MCF 10A (cell line): ENCODE measurements at regions not wholly inside any gene's neighbourhood (a gene's known extent, or its start where the extent isn't known, plus 50 kb on each side); places are given as distances from the start of the nearest gene placed in this dataset.
"Not testable (repeated sequence)": the region's sequence is repeated elsewhere in the genome, so short reads cannot be mapped to it uniquely, and the experiment has no call there.

Experiments used
- BruUV-seq: library from RNA; stranded (reverse); fragments of 400-500 nt; replicated peaks from 2 replicates; lab custom pipeline; 2021; lab: Mats Ljungman, UMichigan
- CTCF ChIA-PET: fragments of 300-600 bp; sonication (Branson Sonifier 250); formaldehyde crosslinking; extraction: SDS; loops from one replicate; lab custom pipeline; 2021; ENCODE audit warnings: antibody characterized with exemption, inconsistent platforms; lab: Yijun Ruan, JAX
- POLR2A ChIA-PET: fragments of 300-600, 350-650 bp; sonication (Branson Sonifier 250); formaldehyde crosslinking; extraction: SDS; loops from one replicate; lab custom pipeline; 2020; ENCODE audit warnings: antibody characterized with exemption, inconsistent platforms; lab: Yijun Ruan, JAX
- DNase-seq: peaks from one replicate; pipeline ENCODE4 v3.0.0-alpha.2; 2018; ENCODE audit not compliant: unreplicated experiment
- H3K27ac Mint-ChIP-seq: one replicate; pipeline ENCODE4 v1.8.0; 2022; ENCODE audit warnings: mild to moderate bottlenecking, low read depth, mixed read lengths; ENCODE audit not compliant: unreplicated experiment
- H3K27me3 Mint-ChIP-seq: one replicate; pipeline ENCODE4 v1.8.0; 2022; ENCODE audit warnings: mixed read lengths; ENCODE audit not compliant: insufficient read depth, unreplicated experiment
- H3K36me3 Mint-ChIP-seq: one replicate; pipeline ENCODE4 v1.8.0; 2022; ENCODE audit warnings: mild to moderate bottlenecking, moderate library complexity, mixed read lengths; ENCODE audit not compliant: insufficient read depth, unreplicated experiment
- H3K4me1 Mint-ChIP-seq: one replicate; pipeline ENCODE4 v1.8.0; 2022; ENCODE audit warnings: mixed read lengths; ENCODE audit not compliant: insufficient read depth, unreplicated experiment
- H3K4me3 Mint-ChIP-seq: one replicate; pipeline ENCODE4 v1.8.0; 2022; ENCODE audit warnings: mild to moderate bottlenecking, moderate library complexity, mixed read lengths; ENCODE audit not compliant: unreplicated experiment
- H3K9me3 Mint-ChIP-seq: one replicate; pipeline ENCODE4 v1.8.0; 2022; ENCODE audit warnings: mixed read lengths; ENCODE audit not compliant: unreplicated experiment
- CTCF ChIP-seq: fragments of 200-600 bp; IDR thresholded peaks from one replicate; pipeline ENCODE4 v1.8.0; 2022; ENCODE audit warnings: antibody characterized with exemption, mild to moderate bottlenecking; ENCODE audit not compliant: unreplicated experiment
- intact Hi-C: fragments of 100-400 bp; cut with micrococcal nuclease; formaldehyde crosslinking; loops from 2 replicates; pipeline ENCODE4 v1.14.1; 2022

DNA sequence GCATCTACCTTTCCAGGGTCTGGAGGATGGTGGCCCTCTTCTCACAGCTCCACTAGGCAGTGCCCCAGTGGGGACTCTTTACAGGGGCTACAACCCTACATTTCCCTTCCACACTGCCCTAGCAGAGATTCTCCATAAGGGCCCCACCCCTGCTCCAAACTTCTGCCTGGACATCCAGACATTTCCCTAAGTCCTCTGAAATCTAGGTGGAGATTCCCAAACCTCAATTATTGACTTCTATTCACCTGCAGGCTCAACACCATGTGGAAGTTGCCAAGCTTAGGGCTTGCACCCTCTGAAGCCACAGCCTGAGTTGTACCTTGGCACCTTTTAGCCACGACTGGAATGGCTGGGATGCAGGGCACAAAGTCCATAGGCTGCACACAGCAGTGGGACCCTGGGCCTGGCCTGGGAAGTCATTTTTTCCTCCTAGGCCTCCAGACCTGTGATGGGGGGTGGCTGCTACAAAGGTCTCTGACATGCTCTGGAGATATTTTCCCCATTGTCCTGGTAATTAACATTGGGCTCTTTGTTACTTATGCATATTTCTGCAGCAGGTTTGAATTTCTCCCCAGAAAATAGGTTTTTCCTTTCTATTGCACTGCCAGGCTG lies 53.7 kb upstream of the ST3GAL5 start:
- H3K4me1 Mint-ChIP-seq = peaks cover 8% of the 10 kb centered on the region
- no TSS peak for BruUV-seq
- DNase-seq = no peak
- no peaks in the 10 kb centered on the region for H3K27me3 Mint-ChIP-seq
- peaks cover 20% of the 10 kb centered on the region for H3K9me3 Mint-ChIP-seq
- TF ChIP-seq CTCF = no peak
- no peak overlapping the region for H3K27ac Mint-ChIP-seq
- CTCF ChIA-PET = interaction anchor here (0.5 kb wide), 1 partner anchor 114 kb away, joined by 3 read pairs; no protein-coding TSS in a partner anchor
- no peaks in the 10 kb centered on the region for H3K36me3 Mint-ChIP-seq
- no peak overlapping the region for H3K4me3 Mint-ChIP-seq
- POLR2A ChIA-PET = no interaction called here
- intact Hi-C loops = no loop called here

DNA sequence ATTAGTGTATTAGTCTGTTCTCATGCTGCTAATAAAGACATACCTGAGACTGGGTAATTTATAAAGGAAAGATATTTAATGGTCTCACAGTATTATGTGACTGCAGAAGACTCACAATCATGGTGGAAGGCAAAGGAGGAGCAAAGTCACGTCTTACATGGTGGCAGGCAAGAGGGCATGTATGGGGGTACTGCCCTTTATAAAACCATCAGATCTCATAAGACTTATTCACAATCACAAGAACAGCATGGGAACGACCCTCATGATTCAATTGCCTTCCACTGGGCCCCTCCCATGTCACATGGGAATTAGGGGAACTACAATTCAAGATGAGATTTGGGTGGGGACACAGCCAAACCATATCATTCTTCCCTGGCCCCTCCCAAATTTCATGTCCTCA lies 52.7 kb upstream of the ST3GAL5 start:
- DNase-seq, H3K27ac Mint-ChIP-seq, H3K36me3 Mint-ChIP-seq, H3K27me3 Mint-ChIP-seq, BruUV-seq, CTCF ChIA-PET, intact Hi-C loops, POLR2A ChIA-PET, H3K4me3 Mint-ChIP-seq, H3K4me1 Mint-ChIP-seq: not testable (repeated sequence)
- peaks cover 10% of the 10 kb centered on the region for H3K9me3 Mint-ChIP-seq

- ChIA-PET CTCF (interaction anchor here (0.8 kb wide), 1 partner anchor 19 kb away, joined by 3 read pairs; no protein-coding TSS in a partner anchor), POLR2A (interaction anchor here (0.7 to 1.1 kb wide), 2 partner anchors 14 to 35 kb away, joined by 3 to 4 read pairs; no protein-coding TSS in a partner anchor)
- Mint-ChIP-seq H3K9me3 (peaks cover 10% of the 10 kb centered on the region), H3K27ac (no peak overlapping the region), H3K4me3 (no peak overlapping the region), H3K4me1 (peaks cover 26% of the 10 kb centered on the region), H3K36me3 (no peaks in the 10 kb centered on the region), H3K27me3 (no peaks in the 10 kb centered on the region)
- intact Hi-C loops = no loop called here
- DNase-seq = no peak
- BruUV-seq = no TSS peak
- no peak for TF ChIP-seq CTCF
Observed at GRCh38 chr2:85939131-85939530, 50.3 kb upstream of the ST3GAL5 start.
